ENCODE measurements at regions not wholly inside any gene's neighbourhood (a gene's known extent, or its start where the extent isn't known, plus 50 kb on each side); places are given as distances from the start of the nearest gene placed in this dataset.
"Not testable (repeated sequence)": the region's sequence is repeated elsewhere in the genome, so short reads cannot be mapped to it uniquely, and the experiment has no call there.

- H2BK15ac ChIP-seq (ENCODE audit: low read length), result no peak overlapping the region
- no peaks in the 10 kb centered on the region for H3K23me2 ChIP-seq (ENCODE audit: low read depth, low read length)
- FAIRE-seq (no peak), DNase-seq (ENCODE audit: low read depth in 1 of 2, low spot score in 2 of 2) (no peak)
- H2BK20ac ChIP-seq (ENCODE audit: low read length), result no peak overlapping the region
- H2BK5ac ChIP-seq (ENCODE audit: low read depth, low read length), result no peak overlapping the region
- WGBS, 2 experiments (ENCODE audit: extremely low coverage in 1 of 2, insufficient coverage in 1 of 2, insufficient read length in 1 of 2, insufficient replicate concordance in 2 of 2, low coverage in 1 of 2, low lambda C conversion rate in 2 of 2, missing lambda C conversion rate in 1 of 2), result 92% methylated on average over 6 of the region's 6 CpGs; no CpG with 5 or more reads in 1 of the 2 experiments
- no peak overlapping the region for H4K8ac ChIP-seq (ENCODE audit: extremely low read depth, insufficient read depth, low read length)
- H3K4me2 ChIP-seq (ENCODE audit: insufficient read depth in 1 of 2, low read depth in 2 of 2, low read length in 2 of 2), result no peak overlapping the region
- H4K20me1 ChIP-seq (replicated peaks in 1 of 2; ENCODE audit: control insufficient read depth in 1 of 2, insufficient read depth in 2 of 2, low read length in 2 of 2), result no peaks in the 10 kb centered on the region
- no peaks in the 10 kb centered on the region for H3K36me3 ChIP-seq (ENCODE audit: control insufficient read depth in 2 of 4, insufficient read depth in 4 of 4, low read length in 3 of 4)
- H3K79me2 ChIP-seq (ENCODE audit: control insufficient read depth in 1 of 2, insufficient read depth in 2 of 2, low read length in 2 of 2), result no peaks in the 10 kb centered on the region
- no peak overlapping the region for H3K4me3 ChIP-seq (ENCODE audit: extremely low read depth in 1 of 4, insufficient read depth in 2 of 4, low read depth in 3 of 4, low read length in 4 of 4)
- no peak overlapping the region for H3K18ac ChIP-seq (ENCODE audit: extremely low read depth, low read length)
- H2BK120ac ChIP-seq (replicated peaks; ENCODE audit: low read depth, low read length), result no peak overlapping the region
- H2AFZ ChIP-seq (ENCODE audit: low read length), result no peak overlapping the region
- H4K91ac ChIP-seq (replicated peaks; ENCODE audit: insufficient read length, low read length), result no peak overlapping the region
- no peaks in the 10 kb centered on the region for H3K4me1 ChIP-seq (replicated peaks in 1 of 4; ENCODE audit: control insufficient read depth in 3 of 4, insufficient read depth in 4 of 4, low read length in 3 of 4)
- H3K27me3 ChIP-seq (replicated peaks in 1 of 4; ENCODE audit: control insufficient read depth in 3 of 4, extremely low read depth in 1 of 4, insufficient read depth in 3 of 4, low read length in 3 of 4), result no peaks in the 10 kb centered on the region
- no peak overlapping the region for H3K23ac ChIP-seq (ENCODE audit: insufficient read length)
- ChIA-PET CTCF (ENCODE audit: partially characterized antibody) (interaction anchor here (1.0 to 1.1 kb wide), 2 partner anchors 55 to 419 kb away, joined by 3 read pairs; no protein-coding TSS in a partner anchor), POLR2A (ENCODE audit: partially characterized antibody) (no interaction called here)
- no peak overlapping the region for H3K14ac ChIP-seq (ENCODE audit: insufficient read length)
- no peak overlapping the region for H3K27ac ChIP-seq (ENCODE audit: low read depth, low read length)
- H3K56ac ChIP-seq (replicated peaks; ENCODE audit: insufficient read length, low read depth, low read length), result no peak overlapping the region
- H3K9me3 ChIP-seq (ENCODE audit: insufficient read depth in 2 of 2, low read depth in 1 of 2, low read length in 1 of 2), result peaks cover 0 to 6% of the 10 kb centered on the region in 2 experiments; a peak in 1 of 4 replicates
- no peak for TF ChIP-seq E2F6 (IDR thresholded peaks at IDR 0.05)
- H4K5ac ChIP-seq (ENCODE audit: insufficient read length, low read depth, low read length), result no peak overlapping the region
- H3K4ac ChIP-seq (replicated peaks; ENCODE audit: insufficient read length, low read depth, low read length), result no peak overlapping the region
- no peak overlapping the region for H2AK5ac ChIP-seq (ENCODE audit: low read depth, low read length)
- no peak overlapping the region for H2BK12ac ChIP-seq (ENCODE audit: low read depth, low read length)
- H3K79me1 ChIP-seq (ENCODE audit: low read depth, low read length), result no peaks in the 10 kb centered on the region
- H3K9ac ChIP-seq (replicated peaks in 1 of 4; ENCODE audit: extremely low read depth in 1 of 4, low read depth in 3 of 4, low read length in 3 of 4), result no peak overlapping the region
Measured at GRCh38 chr12:126944684-126945083, 1322.3 kb upstream of the TMEM132C start.

- POLR2A ChIA-PET (ENCODE audit: partially characterized antibody); H3K4me1 ChIP-seq (replicated peaks in 1 of 4; ENCODE audit: control insufficient read depth in 3 of 4, insufficient read depth in 4 of 4, low read length in 3 of 4); H3K14ac ChIP-seq (ENCODE audit: insufficient read length); DNase-seq (ENCODE audit: low read depth in 1 of 2, low spot score in 2 of 2); H2AK5ac ChIP-seq (ENCODE audit: low read depth, low read length); H3K79me2 ChIP-seq (ENCODE audit: control insufficient read depth in 1 of 2, insufficient read depth in 2 of 2, low read length in 2 of 2); H4K20me1 ChIP-seq (replicated peaks in 1 of 2; ENCODE audit: control insufficient read depth in 1 of 2, insufficient read depth in 2 of 2, low read length in 2 of 2); H3K9me3 ChIP-seq (ENCODE audit: insufficient read depth in 2 of 2, low read depth in 1 of 2, low read length in 1 of 2); H3K79me1 ChIP-seq (ENCODE audit: low read depth, low read length); H2BK5ac ChIP-seq (ENCODE audit: low read depth, low read length); H3K23me2 ChIP-seq (ENCODE audit: low read depth, low read length); H3K4ac ChIP-seq (replicated peaks; ENCODE audit: insufficient read length, low read depth, low read length); H3K18ac ChIP-seq (ENCODE audit: extremely low read depth, low read length); H3K4me3 ChIP-seq (ENCODE audit: extremely low read depth in 1 of 4, insufficient read depth in 2 of 4, low read depth in 3 of 4, low read length in 4 of 4); H2AFZ ChIP-seq (ENCODE audit: low read length); H2BK120ac ChIP-seq (replicated peaks; ENCODE audit: low read depth, low read length); H3K27me3 ChIP-seq (replicated peaks in 1 of 4; ENCODE audit: control insufficient read depth in 3 of 4, extremely low read depth in 1 of 4, insufficient read depth in 3 of 4, low read length in 3 of 4); H4K5ac ChIP-seq (ENCODE audit: insufficient read length, low read depth, low read length); H3K23ac ChIP-seq (ENCODE audit: insufficient read length); H2BK12ac ChIP-seq (ENCODE audit: low read depth, low read length); H3K4me2 ChIP-seq (ENCODE audit: insufficient read depth in 1 of 2, low read depth in 2 of 2, low read length in 2 of 2); H3K56ac ChIP-seq (replicated peaks; ENCODE audit: insufficient read length, low read depth, low read length); H4K8ac ChIP-seq (ENCODE audit: extremely low read depth, insufficient read depth, low read length); H2BK20ac ChIP-seq (ENCODE audit: low read length); H4K91ac ChIP-seq (replicated peaks; ENCODE audit: insufficient read length, low read length); H2BK15ac ChIP-seq (ENCODE audit: low read length); H3K9ac ChIP-seq (replicated peaks in 1 of 4; ENCODE audit: extremely low read depth in 1 of 4, low read depth in 3 of 4, low read length in 3 of 4); FAIRE-seq; H3K36me3 ChIP-seq (ENCODE audit: control insufficient read depth in 2 of 4, insufficient read depth in 4 of 4, low read length in 3 of 4); H3K27ac ChIP-seq (ENCODE audit: low read depth, low read length): not testable (repeated sequence)
- CTCF ChIA-PET (ENCODE audit: partially characterized antibody), result interaction anchor here (0.6 kb wide), 1 partner anchor 159 kb away, joined by 3 read pairs; no protein-coding TSS in a partner anchor
- WGBS, 2 experiments (ENCODE audit: extremely low coverage in 1 of 2, insufficient coverage in 1 of 2, insufficient read length in 1 of 2, insufficient replicate concordance in 2 of 2, low coverage in 1 of 2, low lambda C conversion rate in 2 of 2, missing lambda C conversion rate in 1 of 2), result 95% methylated on average over 5 of the region's 7 CpGs; no CpG with 5 or more reads in 1 of the 2 experiments
Measured at GRCh38 chr12:126946958-126947357, 1320.0 kb upstream of the TMEM132C start.
